ENCODE measurements at regions not wholly inside any gene's neighbourhood (a gene's known extent, or its start where the extent isn't known, plus 50 kb on each side); places are given as distances from the start of the nearest gene placed in this dataset.

DNA sequence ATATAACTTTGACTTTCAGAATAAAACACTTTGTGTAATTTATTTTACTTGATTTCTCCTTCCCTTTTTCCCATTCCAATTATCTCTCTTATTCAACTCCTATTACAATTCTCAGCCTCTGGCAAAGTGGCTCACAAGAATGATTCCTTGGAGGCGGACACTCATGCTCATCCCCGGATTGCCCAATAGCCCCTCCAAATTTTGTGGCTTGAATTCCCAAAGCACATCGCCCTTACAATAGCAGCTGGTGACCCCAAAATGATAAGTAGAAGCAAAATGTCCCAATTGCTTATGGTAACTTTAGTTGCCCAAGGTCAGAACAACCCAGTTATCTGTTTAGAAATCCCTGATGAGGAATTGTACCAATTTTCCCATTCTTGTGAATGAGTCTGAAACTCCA is 1523.5 kb upstream of the PRR20A start:
- Histone ChIP-seq H4K5ac (ENCODE audit: insufficient read length, low read depth, low read length) (no peak overlapping the region), H2BK5ac (ENCODE audit: low read depth, low read length) (no peak overlapping the region), H3K4ac (replicated peaks; ENCODE audit: insufficient read length, low read depth, low read length) (no peak overlapping the region), H4K20me1 (replicated peaks in 1 of 2; ENCODE audit: control insufficient read depth in 1 of 2, insufficient read depth in 2 of 2, low read length in 2 of 2) (no peaks in the 10 kb centered on the region), H3K27ac (ENCODE audit: low read depth, low read length) (no peak overlapping the region), H3K9me3 (ENCODE audit: insufficient read depth in 2 of 2, low read depth in 1 of 2, low read length in 1 of 2) (no peaks in the 10 kb centered on the region), H3K18ac (ENCODE audit: extremely low read depth, low read length) (no peak overlapping the region), H3K9ac (replicated peaks in 1 of 4; ENCODE audit: extremely low read depth in 1 of 4, low read depth in 3 of 4, low read length in 3 of 4) (no peak overlapping the region), H2AFZ (ENCODE audit: low read length) (no peak overlapping the region), H3K36me3 (ENCODE audit: control insufficient read depth in 2 of 4, insufficient read depth in 4 of 4, low read length in 3 of 4) (no peaks in the 10 kb centered on the region), H4K8ac (ENCODE audit: extremely low read depth, insufficient read depth, low read length) (no peak overlapping the region), H3K4me2 (ENCODE audit: insufficient read depth in 1 of 2, low read depth in 2 of 2, low read length in 2 of 2) (no peak overlapping the region), H3K23ac (ENCODE audit: insufficient read length) (no peak overlapping the region), H3K79me2 (ENCODE audit: control insufficient read depth in 1 of 2, insufficient read depth in 2 of 2, low read length in 2 of 2) (no peaks in the 10 kb centered on the region), H3K56ac (replicated peaks; ENCODE audit: insufficient read length, low read depth, low read length) (no peak overlapping the region), H2BK15ac (ENCODE audit: low read length) (no peak overlapping the region), H4K91ac (replicated peaks; ENCODE audit: insufficient read length, low read length) (no peak overlapping the region), H3K79me1 (ENCODE audit: low read depth, low read length) (no peaks in the 10 kb centered on the region), H3K27me3 (replicated peaks in 1 of 4; ENCODE audit: control insufficient read depth in 3 of 4, extremely low read depth in 1 of 4, insufficient read depth in 3 of 4, low read length in 3 of 4) (no peaks in the 10 kb centered on the region), H2BK20ac (ENCODE audit: low read length) (no peak overlapping the region), H2AK5ac (ENCODE audit: low read depth, low read length) (no peak overlapping the region), H3K4me1 (replicated peaks in 1 of 4; ENCODE audit: control insufficient read depth in 3 of 4, insufficient read depth in 4 of 4, low read length in 3 of 4) (no peaks in the 10 kb centered on the region), H2BK120ac (replicated peaks; ENCODE audit: low read depth, low read length) (no peak overlapping the region), H2BK12ac (ENCODE audit: low read depth, low read length) (no peak overlapping the region), H3K4me3 (ENCODE audit: extremely low read depth in 1 of 4, insufficient read depth in 2 of 4, low read depth in 3 of 4, low read length in 4 of 4) (no peak overlapping the region), H3K14ac (ENCODE audit: insufficient read length) (no peak overlapping the region), H3K23me2 (ENCODE audit: low read depth, low read length) (no peaks in the 10 kb centered on the region)
- DNase-seq (ENCODE audit: low read depth in 1 of 2, low spot score in 2 of 2) (no peak), FAIRE-seq (no peak)
- ChIA-PET CTCF (ENCODE audit: partially characterized antibody) (no interaction called here), POLR2A (ENCODE audit: partially characterized antibody) (no interaction called here)
- 74% methylated on average over 3 of the region's 3 CpGs; no CpG with 5 or more reads in 1 of the 2 experiments for WGBS, 2 experiments (ENCODE audit: extremely low coverage in 1 of 2, insufficient coverage in 1 of 2, insufficient read length in 1 of 2, insufficient replicate concordance in 2 of 2, low coverage in 1 of 2, low lambda C conversion rate in 2 of 2, missing lambda C conversion rate in 1 of 2)
- TF ChIP-seq CREB1 (IDR thresholded peaks at IDR 0.05), result no peak
- TF ChIP-seq KDM5A (IDR thresholded peaks at IDR 0.05; ENCODE audit: low read length), result no peak
- peak; percentile 51; the same call in 1 of the 2 replicates for TF ChIP-seq CEBPB (IDR thresholded peaks at IDR 0.05; ENCODE audit: low read depth, low read length)
- TF ChIP-seq, protein P1, sequence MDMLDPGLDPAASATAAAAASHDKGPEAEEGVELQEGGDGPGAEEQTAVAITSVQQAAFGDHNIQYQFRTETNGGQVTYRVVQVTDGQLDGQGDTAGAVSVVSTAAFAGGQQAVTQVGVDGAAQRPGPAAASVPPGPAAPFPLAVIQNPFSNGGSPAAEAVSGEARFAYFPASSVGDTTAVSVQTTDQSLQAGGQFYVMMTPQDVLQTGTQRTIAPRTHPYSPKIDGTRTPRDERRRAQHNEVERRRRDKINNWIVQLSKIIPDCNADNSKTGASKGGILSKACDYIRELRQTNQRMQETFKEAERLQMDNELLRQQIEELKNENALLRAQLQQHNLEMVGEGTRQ (IDR thresholded peaks at IDR 0.05; ENCODE audit: low read length), result no peak
- no peak for TF ChIP-seq CBX8 (IDR thresholded peaks at IDR 0.05; ENCODE audit: borderline replicate concordance, low read depth, low read length)
- TF ChIP-seq MAFK (IDR thresholded peaks at IDR 0.05; ENCODE audit: low read depth, low read length), result no peak

Measured in H1 (cell line).